ENCODE measurements at regions not wholly inside any gene's neighbourhood (a gene's known extent, or its start where the extent isn't known, plus 50 kb on each side); places are given as distances from the start of the nearest gene placed in this dataset.

- TF ChIP-seq CTCF (IDR thresholded peaks at IDR 0.05): no peak
- no peak for TF ChIP-seq POLR2A (IDR thresholded peaks at IDR 0.05)
- TF ChIP-seq POLR2AphosphoS5 (IDR thresholded peaks at IDR 0.05): no peak
Observed at GRCh38 chr2:109718139-109718538, 76.0 kb upstream of the RGPD5 start.
